Caki2 (cell line): ENCODE measurements at regions not wholly inside any gene's neighbourhood (a gene's known extent, or its start where the extent isn't known, plus 50 kb on each side); places are given as distances from the start of the nearest gene placed in this dataset.

Source experiments
- DNase-seq: peaks from one replicate; pipeline ENCODE4 v3.0.0-alpha.2; 2015; ENCODE audit warnings: low read depth
- in situ Hi-C: cut with HindIII; loops from 2 replicates; pipeline ENCODE4 v1.10.0; 2016; ENCODE audit warnings: low sequenced_read_pairs, low pct_unique_long_range_greater_than_20kb, mixed read lengths

GRCh38 chr4:115355329-115355728, 241.9 kb upstream of the NDST4 start:
- DNase-seq, result no peak
- in situ Hi-C loops, result no loop called here

GRCh38 chr4:115353370-115353769, 239.9 kb upstream of the NDST4 start:
- DNase-seq, result no peak
- in situ Hi-C loops, result no loop called here

- in situ Hi-C loops, result no loop called here
Measured at GRCh38 chr4:115343171-115343570, 229.8 kb upstream of the NDST4 start.

GRCh38 chr4:115334736-115335411, 221.5 kb upstream of the NDST4 start:
- DNase-seq, result no peak
- in situ Hi-C loops, result no loop called here

More at GRCh38 chr4:115343171-115343570, 229.8 kb upstream of the NDST4 start:
- no peak for DNase-seq

GRCh38 chr4:115332078-115332477, 218.7 kb upstream of the NDST4 start:
- in situ Hi-C loops, result no loop called here
- no peak for DNase-seq

GRCh38 chr4:115331241-115331640, 217.8 kb upstream of the NDST4 start:
- in situ Hi-C loops, result no loop called here
- no peak for DNase-seq

- DNase-seq, result no peak
Measured at GRCh38 chr4:115325836-115326235, 212.4 kb upstream of the NDST4 start.

GRCh38 chr4:115323106-115323707, 209.8 kb upstream of the NDST4 start:
- no peak for DNase-seq
- in situ Hi-C loops, result no loop called here

More at GRCh38 chr4:115325836-115326235, 212.4 kb upstream of the NDST4 start:
- in situ Hi-C loops, result no loop called here

- in situ Hi-C loops, result no loop called here
- no peak for DNase-seq
Measured at GRCh38 chr4:115315182-115315581, 201.8 kb upstream of the NDST4 start.

GRCh38 chr4:115310641-115311040, 197.2 kb upstream of the NDST4 start:
- no peak for DNase-seq
- in situ Hi-C loops, result no loop called here

GRCh38 chr4:115294717-115295116, 181.3 kb upstream of the NDST4 start:
- in situ Hi-C loops, result no loop called here
- no peak for DNase-seq

GRCh38 chr4:115293093-115293462, 179.7 kb upstream of the NDST4 start:
- in situ Hi-C loops, result no loop called here
- DNase-seq, result no peak

GRCh38 chr4:115292320-115293092, 179.1 kb upstream of the NDST4 start:
- in situ Hi-C loops, result no loop called here

GRCh38 chr4:115287426-115287825, 174.0 kb upstream of the NDST4 start:
- no peak for DNase-seq
- in situ Hi-C loops, result no loop called here

More at GRCh38 chr4:115292320-115293092, 179.1 kb upstream of the NDST4 start:
- no peak for DNase-seq

- in situ Hi-C loops, result no loop called here
- DNase-seq, result peak; percentile 41
Measured at GRCh38 chr4:115279330-115279729, 165.9 kb upstream of the NDST4 start.

- in situ Hi-C loops, result no loop called here
- DNase-seq, result no peak
Measured at GRCh38 chr4:115278830-115279229, 165.4 kb upstream of the NDST4 start.

GRCh38 chr4:115275615-115276014, 162.2 kb upstream of the NDST4 start:
- in situ Hi-C loops, result no loop called here
- no peak for DNase-seq

- in situ Hi-C loops, result no loop called here
- DNase-seq, result no peak
Measured at GRCh38 chr4:115274545-115274944, 161.1 kb upstream of the NDST4 start.

GRCh38 chr4:115272594-115272993, 159.2 kb upstream of the NDST4 start:
- no peak for DNase-seq
- in situ Hi-C loops, result no loop called here
